ENCODE measurements at regions not wholly inside any gene's neighbourhood (a gene's known extent, or its start where the extent isn't known, plus 50 kb on each side); places are given as distances from the start of the nearest gene placed in this dataset.
"Not testable (repeated sequence)": the region's sequence is repeated elsewhere in the genome, so short reads cannot be mapped to it uniquely, and the experiment has no call there.

DNA sequence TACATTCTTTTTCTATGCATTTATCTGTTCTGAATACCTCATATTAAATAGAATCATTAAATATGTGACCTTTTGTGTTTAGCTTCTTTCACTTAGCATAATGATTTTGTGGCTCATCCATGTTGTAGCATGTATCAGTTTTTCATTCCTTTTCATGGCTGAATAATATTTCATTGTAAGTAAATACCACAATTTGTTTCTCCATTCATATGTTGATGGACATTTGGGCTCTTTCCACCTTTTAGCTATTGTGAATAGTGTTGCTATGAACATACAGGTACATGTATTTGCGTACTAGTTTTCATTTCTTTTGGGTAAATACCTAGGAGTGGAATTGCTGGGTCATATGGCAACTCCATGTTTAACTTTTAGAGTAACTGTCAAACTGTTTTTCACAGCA lies 85.1 kb downstream of the GNL3L start:
- DNase-seq (ENCODE audit: low spot score), result no peak
- no peak for TF ChIP-seq CTCF (IDR thresholded peaks at IDR 0.05; ENCODE audit: extremely low read depth, missing control alignments)

DNA sequence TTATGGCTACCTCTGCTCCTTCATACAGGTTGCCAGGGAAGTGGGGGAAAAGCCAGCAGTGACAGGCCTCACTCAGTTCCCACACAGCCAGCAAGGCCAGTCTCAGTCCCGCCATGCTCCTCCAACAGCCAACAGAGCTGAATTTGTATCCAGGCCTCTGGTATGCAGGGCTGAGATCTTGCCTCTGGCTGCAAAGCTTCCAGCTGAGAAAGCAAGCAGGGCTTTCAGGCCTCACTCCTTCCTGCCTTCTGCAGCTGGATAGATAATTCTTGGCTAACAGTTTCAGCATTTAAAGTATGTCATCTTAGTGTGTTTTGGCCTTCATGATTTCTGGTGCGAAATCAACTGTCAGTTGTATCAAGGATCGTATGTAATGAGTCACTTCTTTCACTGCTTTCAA lies 103.6 kb downstream of the GNL3L start:
- TF ChIP-seq CTCF (IDR thresholded peaks at IDR 0.05; ENCODE audit: extremely low read depth, missing control alignments), result no peak
- DNase-seq (ENCODE audit: low spot score), result no peak

DNA sequence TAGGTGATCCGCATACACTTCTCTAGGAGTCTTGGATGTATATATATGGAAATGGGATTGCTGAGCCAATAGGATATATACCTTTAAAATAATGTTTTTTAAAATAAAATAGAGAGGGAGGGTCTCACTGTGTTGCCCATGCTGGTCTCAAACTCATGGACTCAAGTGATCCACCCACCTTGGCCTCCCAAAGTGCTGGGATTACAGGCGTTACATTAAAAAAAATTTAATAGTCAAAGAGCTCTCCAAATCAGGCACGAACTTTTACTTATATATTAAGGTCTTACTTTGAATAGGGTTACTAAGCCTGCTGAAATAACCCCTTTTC lies 109.0 kb downstream of the GNL3L start:
- no peak for DNase-seq (ENCODE audit: low spot score)
- TF ChIP-seq CTCF (IDR thresholded peaks at IDR 0.05; ENCODE audit: extremely low read depth, missing control alignments), result no peak

DNA sequence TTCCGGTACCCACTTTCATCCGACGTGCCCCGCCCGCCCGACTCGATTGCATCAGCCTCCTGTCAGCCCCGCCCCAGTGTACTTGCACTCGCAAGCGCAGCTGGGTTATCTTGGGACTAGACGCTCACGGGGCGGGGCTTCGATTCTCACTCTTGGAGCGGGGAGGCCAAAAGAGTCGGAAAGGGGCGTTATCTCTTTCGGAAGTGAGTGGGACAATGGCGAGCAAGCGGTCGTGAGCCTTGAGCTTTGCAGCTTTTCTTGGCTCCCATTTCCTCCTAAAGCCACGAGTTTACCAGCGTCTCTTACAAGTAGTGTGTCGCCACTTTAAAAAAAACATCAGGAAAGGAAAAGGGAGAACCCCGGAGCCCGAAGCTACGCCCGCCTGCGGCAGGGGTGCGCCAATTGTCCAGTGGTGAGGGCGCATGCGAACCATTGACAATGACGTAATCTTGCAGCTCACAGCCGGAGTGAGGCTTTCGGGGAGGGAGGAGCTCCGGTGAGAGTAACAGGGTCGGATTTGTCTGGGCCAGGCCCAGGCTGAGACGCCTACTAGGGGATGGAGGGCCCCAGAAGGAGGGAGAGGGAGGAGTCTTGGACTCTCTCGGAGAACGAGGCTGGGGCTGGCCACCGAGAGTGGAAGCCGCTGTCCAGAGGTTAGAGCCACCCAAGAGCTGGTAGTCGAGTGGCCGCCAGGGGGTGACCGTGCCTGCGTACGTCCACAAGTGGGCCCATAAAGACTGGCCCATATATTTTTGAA lies 109.5 kb downstream of the GNL3L start:
- peak; percentile 37 for TF ChIP-seq CTCF (IDR thresholded peaks at IDR 0.05; ENCODE audit: extremely low read depth, missing control alignments)
- DNase-seq (ENCODE audit: low spot score), result peak; percentile 77

DNA sequence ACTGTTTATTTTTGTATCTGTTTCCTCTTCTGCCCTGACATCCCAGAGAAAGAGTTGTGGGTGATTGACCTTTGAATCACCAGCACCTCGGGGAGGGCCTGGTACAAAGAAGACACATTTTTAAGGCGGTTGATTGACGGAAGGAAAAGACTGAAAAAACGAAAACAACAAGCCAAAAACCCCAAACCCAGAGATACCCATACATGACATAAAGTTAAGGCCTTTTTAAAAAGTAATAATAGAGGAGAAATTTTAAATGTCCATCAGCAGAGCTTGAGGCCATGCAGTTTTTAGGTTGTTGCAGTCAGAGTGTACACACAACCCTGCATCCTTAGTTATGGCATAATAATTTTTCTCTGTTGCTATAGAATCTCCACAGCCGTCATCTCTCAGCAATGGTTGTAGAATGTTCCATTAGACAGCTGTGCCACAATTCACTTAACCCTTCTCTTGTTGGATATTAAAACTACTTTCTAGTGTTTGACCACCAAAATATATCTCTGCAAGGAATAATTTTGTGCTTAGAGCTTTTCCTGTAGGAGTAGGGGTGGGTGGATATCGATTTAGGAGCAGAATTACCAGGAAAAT lies 110.2 kb downstream of the GNL3L start:
- DNase-seq (ENCODE audit: low spot score), result no peak
- TF ChIP-seq CTCF (IDR thresholded peaks at IDR 0.05; ENCODE audit: extremely low read depth, missing control alignments), result no peak

GRCh38 chrX:54640736-54641135 lies 110.7 kb downstream of the GNL3L start:
- no peak for DNase-seq (ENCODE audit: low spot score)
- no peak for TF ChIP-seq CTCF (IDR thresholded peaks at IDR 0.05; ENCODE audit: extremely low read depth, missing control alignments)

DNA sequence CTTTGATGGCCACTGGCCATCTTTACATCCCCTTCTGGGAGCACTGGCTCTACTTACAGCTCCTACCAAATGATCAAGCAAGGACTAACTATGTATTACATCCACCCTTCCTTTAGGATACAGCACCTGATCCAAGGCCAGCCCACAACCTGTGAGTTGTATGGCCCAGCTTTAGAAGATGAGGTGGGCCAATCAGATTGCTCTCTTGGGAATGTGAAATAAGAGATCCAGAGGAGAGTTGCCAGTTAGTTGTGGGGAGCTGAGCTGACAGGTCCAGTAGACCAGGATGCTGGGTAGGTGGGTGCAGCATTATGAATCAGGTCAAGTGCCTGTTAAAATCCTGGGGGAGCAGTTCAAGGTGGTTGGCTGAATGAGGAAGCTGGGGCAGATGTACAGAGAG lies 111.5 kb downstream of the GNL3L start:
- no peak for DNase-seq (ENCODE audit: low spot score)
- no peak for TF ChIP-seq CTCF (IDR thresholded peaks at IDR 0.05; ENCODE audit: extremely low read depth, missing control alignments)

GRCh38 chrX:54647607-54648006 lies 117.6 kb downstream of the GNL3L start:
- DNase-seq (ENCODE audit: low spot score), result not testable (repeated sequence)

Data from GM20000 (cell line).